Esophagus (tissue), 2 donors: ENCODE measurements at regions not wholly inside any gene's neighbourhood (a gene's known extent, or its start where the extent isn't known, plus 50 kb on each side); places are given as distances from the start of the nearest gene placed in this dataset.
"Not testable (repeated sequence)": the region's sequence is repeated elsewhere in the genome, so short reads cannot be mapped to it uniquely, and the experiment has no call there.

ENCODE experiments used
- H3K27ac ChIP-seq, 2 donors: one replicate each; pipeline ENCODE4 v1.5.1; 2013; ENCODE audit warnings: low read depth in 2 of 2, mild to moderate bottlenecking in 2 of 2, inconsistent platforms in 1 of 2, low read length in 1 of 2, moderate library complexity in 1 of 2
- H3K27me3 ChIP-seq, 2 donors: one replicate each; pipeline ENCODE4 v1.6.1; 2013; ENCODE audit warnings: low read length in 2 of 2, control low read depth in 1 of 2, mild to moderate bottlenecking in 1 of 2; ENCODE audit not compliant: insufficient read depth in 2 of 2, control insufficient read depth in 1 of 2
- H3K36me3 ChIP-seq, 2 donors: one replicate each; pipeline ENCODE4 v1.6.1; 2013; ENCODE audit warnings: low read length in 1 of 2; ENCODE audit not compliant: control insufficient read depth in 2 of 2, insufficient read depth in 2 of 2
- H3K4me1 ChIP-seq, 2 donors: one replicate each; pipeline ENCODE4 v1.6.1; 2013; ENCODE audit warnings: low read length in 1 of 2; ENCODE audit not compliant: control insufficient read depth in 2 of 2, insufficient read depth in 2 of 2
- H3K4me3 ChIP-seq, 2 donors: one replicate each; pipeline ENCODE4 v1.5.1; 2013; ENCODE audit warnings: low read length in 2 of 2, mild to moderate bottlenecking in 2 of 2, low read depth in 1 of 2, moderate library complexity in 1 of 2
- H3K9me3 ChIP-seq, 2 donors: one replicate each; pipeline ENCODE4 v1.6.1; 2013; ENCODE audit warnings: mild to moderate bottlenecking in 2 of 2, low read depth in 1 of 2, low read length in 1 of 2, moderate library complexity in 1 of 2; ENCODE audit not compliant: control insufficient read depth in 2 of 2, insufficient read depth in 1 of 2
- WGBS, 2 donors: extraction: QIAGEN DNeasy Blood & Tissue Kit; methylation state at CpG; one replicate each; pipeline ENCODE4 v1.1.7; 2013; 5-methylcytosine and 5-hydroxymethylcytosine counted together
- donor health status: healthy with polysubstance abuse.
- donor health status: Bipolar disorder and iron deficiency.

DNA sequence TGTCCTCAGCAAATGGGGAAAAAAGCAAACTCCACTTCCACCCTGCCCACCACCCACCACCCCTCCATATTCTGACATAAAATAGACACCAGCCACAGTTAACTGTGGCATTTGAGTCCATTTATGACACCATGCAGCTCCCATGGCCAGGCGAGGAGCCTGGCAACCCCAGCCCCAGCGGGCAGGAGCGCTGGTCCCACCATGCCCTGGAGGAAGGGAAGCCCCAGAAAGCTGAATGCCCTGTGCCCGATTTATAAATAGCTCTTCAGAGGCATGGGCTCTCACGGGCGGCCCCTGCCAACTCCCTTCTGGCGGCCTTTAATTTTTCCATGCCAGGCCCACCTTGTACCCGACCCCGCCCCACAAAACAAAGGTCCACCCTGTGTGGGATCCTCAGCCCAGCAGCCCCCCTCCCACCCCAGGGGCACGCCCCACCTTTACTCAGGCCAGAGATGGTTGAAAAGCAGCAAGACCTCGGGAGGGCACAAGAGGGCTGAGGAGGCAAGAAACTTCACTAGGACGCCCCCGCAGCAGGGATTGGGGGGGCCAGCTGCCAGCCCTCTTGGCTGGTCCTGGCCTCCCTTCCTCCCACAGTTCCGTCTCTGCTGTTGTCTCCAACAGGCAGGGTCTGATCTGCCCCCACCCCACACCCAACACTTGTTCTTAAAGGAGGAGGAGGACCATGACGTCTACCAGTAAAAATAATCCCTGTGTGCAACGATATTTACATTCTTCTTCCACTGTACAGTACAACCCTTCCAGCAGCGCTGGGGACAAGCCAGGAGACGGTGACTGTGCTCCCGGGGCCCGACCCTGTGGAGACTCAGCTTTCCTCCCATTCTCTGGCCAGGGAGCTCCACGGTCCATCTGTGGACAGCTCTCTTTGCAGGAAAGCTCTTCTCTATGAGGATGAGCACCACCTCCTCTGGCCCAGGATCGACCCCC is 115.6 kb upstream of the CDYL start:
- no peaks in the 10 kb centered on the region for H3K4me1 ChIP-seq
- H3K27me3 ChIP-seq, result no peaks in the 10 kb centered on the region
- H3K9me3 ChIP-seq, result peaks cover 0 to 2% of the 10 kb centered on the region in 2 donors
- H3K4me3 ChIP-seq, result no peak overlapping the region
- H3K27ac ChIP-seq, result no peak overlapping the region
- no peaks in the 10 kb centered on the region for H3K36me3 ChIP-seq
- WGBS, 2 donors, result 68 to 69% methylated on average over 21 to 22 of the region's 22 CpGs

DNA sequence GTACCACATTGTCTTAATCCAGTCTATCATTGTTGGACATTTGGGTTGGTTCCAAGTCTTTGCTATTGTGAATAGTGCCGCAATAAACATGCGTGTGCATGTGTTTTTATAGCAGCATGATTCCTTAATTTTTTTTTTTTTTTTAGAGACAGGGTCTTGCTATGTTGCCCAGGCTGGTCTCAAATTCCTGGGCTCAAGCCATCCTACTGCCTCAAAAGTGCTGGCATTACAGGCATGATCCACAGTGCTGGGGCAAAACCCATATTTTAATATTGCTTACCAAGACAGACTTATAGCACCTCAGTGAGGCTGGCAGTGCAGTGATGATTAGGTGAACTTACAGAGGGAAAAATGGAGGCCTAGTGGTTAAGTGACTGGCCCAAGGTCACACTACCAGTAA is 116.5 kb upstream of the CDYL start:
- H3K27ac ChIP-seq, H3K27me3 ChIP-seq, H3K4me1 ChIP-seq, H3K4me3 ChIP-seq, H3K9me3 ChIP-seq, H3K36me3 ChIP-seq: not testable (repeated sequence)
- 90 to 100% methylated on average over 2 of the region's 2 CpGs for WGBS, 2 donors

DNA sequence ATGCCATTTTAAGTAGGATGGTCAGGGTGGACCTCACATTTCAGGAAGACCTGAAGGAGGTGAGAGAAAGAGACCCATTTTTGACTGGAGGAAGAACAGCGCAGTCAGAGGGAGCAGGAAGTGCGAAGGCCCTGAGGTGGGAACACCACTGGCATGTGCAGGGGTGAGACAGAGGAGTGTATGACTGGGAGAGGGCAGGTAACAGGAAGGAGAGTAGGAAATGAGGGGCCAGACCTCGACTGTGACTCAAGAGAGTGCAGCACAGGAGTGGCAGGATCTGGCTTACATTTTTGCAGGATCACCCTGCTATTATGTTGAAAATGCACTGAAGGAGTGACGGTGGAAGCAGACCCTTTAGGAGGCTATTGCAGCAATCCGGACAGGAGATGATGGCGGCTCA is 117.7 kb upstream of the CDYL start:
- no peaks in the 10 kb centered on the region for H3K36me3 ChIP-seq
- peaks cover 0 to 2% of the 10 kb centered on the region in 2 donors for H3K9me3 ChIP-seq
- H3K27me3 ChIP-seq, result no peaks in the 10 kb centered on the region
- H3K4me3 ChIP-seq, result no peak overlapping the region
- H3K27ac ChIP-seq, result no peak overlapping the region
- H3K4me1 ChIP-seq, result no peaks in the 10 kb centered on the region
- WGBS, 2 donors, result 84 to 86% methylated on average over 6 of the region's 6 CpGs

DNA sequence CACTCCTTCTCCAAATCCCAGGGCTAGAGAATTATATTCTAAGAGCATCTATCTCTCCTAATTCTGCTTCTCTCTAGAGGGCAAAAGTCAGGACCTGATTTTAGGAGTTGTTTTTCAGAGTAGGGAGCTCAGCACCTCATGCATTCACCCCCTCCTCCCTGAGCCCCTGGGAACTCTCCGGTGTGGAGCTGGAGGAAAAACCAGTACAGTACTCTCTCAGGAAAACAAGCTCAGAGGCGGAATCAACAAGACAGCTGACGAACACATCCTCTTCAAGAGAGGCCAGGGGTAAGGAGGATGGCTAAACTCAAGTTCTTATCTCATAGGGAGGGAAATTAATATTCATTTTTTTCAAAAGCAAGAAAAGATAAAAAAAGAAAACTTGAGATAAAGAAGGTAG is 120.1 kb upstream of the CDYL start:
- no peak overlapping the region for H3K27ac ChIP-seq
- peaks cover 0 to 2% of the 10 kb centered on the region in 2 donors for H3K9me3 ChIP-seq
- no peaks in the 10 kb centered on the region for H3K36me3 ChIP-seq
- WGBS, 2 donors, result 77 to 80% methylated on average over 3 of the region's 3 CpGs
- no peaks in the 10 kb centered on the region for H3K4me1 ChIP-seq
- no peaks in the 10 kb centered on the region for H3K27me3 ChIP-seq
- H3K4me3 ChIP-seq, result no peak overlapping the region

DNA sequence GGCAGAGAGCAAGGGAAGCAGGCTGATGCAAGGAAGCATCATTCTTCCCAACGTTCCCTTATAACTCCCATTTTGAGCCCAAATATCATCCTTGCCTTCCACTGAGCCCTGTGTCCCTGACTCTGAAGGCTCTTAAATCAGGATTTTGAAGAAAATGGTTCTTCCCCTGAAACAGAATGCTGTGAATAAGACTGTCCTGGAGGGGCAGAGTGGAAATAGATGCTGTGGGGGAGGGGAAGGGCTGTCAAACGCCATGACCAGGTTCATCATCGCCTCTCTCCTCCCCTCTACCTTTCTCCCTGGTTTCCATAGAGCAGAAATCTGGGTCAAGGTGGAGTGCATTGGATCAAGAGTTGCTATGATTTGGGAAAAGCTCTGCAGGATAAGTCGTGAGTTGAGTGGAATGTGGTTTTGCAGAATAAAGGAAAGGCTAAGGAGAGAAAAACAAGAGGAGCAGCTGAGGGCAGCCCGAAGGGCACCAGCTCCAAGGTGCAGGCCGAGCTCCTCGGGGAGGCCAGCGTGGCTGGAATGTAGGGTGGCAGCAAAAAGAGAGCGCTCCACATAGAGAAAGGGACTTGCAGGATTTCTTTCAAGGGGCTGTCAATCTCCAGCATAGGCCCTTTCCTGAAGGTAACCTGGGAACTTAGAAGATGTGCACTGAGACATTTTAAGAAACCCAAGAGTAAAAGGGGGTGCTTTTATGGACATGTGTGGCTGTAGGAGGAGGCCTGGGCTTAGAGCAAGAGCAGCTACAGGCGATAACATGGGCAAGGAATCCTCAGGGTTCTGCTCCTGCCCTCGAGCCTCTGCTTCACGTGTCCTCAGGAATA is 120.8 kb upstream of the CDYL start:
- Histone ChIP-seq H3K4me3 (no peak overlapping the region), H3K27me3 (no peaks in the 10 kb centered on the region), H3K4me1 (no peaks in the 10 kb centered on the region), H3K27ac (no peak overlapping the region), H3K9me3 (peaks cover 0 to 1% of the 10 kb centered on the region in 2 donors), H3K36me3 (no peaks in the 10 kb centered on the region)
- 62 to 77% methylated on average over 12 of the region's 12 CpGs for WGBS, 2 donors

DNA sequence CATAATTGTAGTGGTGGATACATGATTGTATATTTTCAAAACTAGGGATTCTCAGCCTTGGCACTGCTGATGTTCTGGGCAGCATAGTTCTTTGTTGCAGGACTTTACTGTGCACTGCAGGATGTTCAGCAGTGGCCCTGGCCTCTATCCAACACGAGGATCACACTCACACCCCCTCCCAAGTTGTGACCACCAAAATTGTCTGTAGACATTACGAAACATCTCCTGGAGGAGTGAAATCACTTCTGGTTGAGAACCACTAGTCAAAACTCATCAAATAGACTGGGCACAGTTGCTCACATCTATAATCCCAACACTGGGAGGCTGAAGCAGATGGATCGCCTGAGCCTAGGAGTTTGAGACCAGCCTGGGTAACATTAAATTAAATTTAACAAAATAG is 123.1 kb upstream of the CDYL start:
- Histone ChIP-seq H3K27me3 (no peaks in the 10 kb centered on the region), H3K4me3 (no peak overlapping the region), H3K36me3 (no peaks in the 10 kb centered on the region), H3K27ac (no peak overlapping the region), H3K4me1 (no peaks in the 10 kb centered on the region), H3K9me3 (no peaks in the 10 kb centered on the region)
- 73 to 80% methylated on average over 3 of the region's 3 CpGs for WGBS, 2 donors

DNA sequence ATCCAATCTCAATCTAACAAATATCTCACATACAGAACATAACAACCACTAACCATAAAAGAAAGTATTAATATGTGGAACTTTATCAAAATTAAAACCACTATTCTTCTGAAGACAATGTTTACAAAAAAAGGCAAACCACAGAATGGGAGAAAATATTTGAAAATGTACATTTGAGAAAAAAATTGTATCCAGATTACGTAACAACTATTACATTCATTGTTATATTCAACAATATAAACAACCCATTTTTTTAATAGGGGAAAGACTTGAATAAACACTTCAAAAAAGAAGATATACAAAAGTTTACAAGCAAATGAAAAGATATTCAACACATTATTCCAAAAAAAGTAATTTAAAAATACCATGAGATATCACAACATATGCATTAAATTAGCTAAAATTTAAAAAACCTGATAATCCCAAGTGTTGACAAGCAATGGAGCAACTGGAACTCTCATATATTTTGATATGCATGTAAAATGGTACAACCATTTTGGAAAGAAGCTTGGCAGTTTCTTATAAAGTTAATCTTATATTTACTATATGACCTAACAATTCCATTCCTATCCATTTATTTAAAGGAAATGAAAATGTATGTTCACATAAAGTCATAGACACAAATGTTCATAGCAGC is 124.3 kb upstream of the CDYL start:
- Histone ChIP-seq H3K27ac (no peak overlapping the region), H3K27me3 (no peaks in the 10 kb centered on the region), H3K36me3 (no peaks in the 10 kb centered on the region), H3K9me3 (no peaks in the 10 kb centered on the region), H3K4me3 (no peak overlapping the region), H3K4me1 (no peaks in the 10 kb centered on the region)
- WGBS, 2 donors, result 24 to 90% methylated on average over 1 of the region's 1 CpG

DNA sequence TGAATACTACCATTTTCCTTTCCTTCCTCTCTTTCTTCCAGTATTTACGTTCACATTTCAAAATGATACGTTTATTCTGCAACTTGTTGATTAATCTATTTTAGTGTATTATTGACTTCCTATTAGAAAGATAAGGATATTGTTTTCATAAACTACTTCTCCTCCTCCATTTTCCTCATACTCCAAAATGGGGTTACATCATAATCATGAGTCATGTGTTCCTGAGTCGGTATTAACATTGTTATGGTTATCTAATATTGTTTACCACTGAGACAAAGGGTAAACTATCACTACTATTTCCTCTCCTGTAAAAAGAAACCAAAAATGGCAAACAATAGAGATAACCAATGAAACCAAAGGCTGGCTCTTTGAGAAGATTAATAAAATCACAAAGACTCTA is 126.5 kb upstream of the CDYL start:
- Histone ChIP-seq H3K4me1 (no peaks in the 10 kb centered on the region), H3K27me3 (no peaks in the 10 kb centered on the region), H3K27ac (no peak overlapping the region), H3K4me3 (no peak overlapping the region), H3K36me3 (no peaks in the 10 kb centered on the region), H3K9me3 (no peaks in the 10 kb centered on the region)
- 61 to 62% methylated on average over 3 of the region's 3 CpGs for WGBS, 2 donors
